ENCODE measurements at regions not wholly inside any gene's neighbourhood (a gene's known extent, or its start where the extent isn't known, plus 50 kb on each side); places are given as distances from the start of the nearest gene placed in this dataset.

DNA sequence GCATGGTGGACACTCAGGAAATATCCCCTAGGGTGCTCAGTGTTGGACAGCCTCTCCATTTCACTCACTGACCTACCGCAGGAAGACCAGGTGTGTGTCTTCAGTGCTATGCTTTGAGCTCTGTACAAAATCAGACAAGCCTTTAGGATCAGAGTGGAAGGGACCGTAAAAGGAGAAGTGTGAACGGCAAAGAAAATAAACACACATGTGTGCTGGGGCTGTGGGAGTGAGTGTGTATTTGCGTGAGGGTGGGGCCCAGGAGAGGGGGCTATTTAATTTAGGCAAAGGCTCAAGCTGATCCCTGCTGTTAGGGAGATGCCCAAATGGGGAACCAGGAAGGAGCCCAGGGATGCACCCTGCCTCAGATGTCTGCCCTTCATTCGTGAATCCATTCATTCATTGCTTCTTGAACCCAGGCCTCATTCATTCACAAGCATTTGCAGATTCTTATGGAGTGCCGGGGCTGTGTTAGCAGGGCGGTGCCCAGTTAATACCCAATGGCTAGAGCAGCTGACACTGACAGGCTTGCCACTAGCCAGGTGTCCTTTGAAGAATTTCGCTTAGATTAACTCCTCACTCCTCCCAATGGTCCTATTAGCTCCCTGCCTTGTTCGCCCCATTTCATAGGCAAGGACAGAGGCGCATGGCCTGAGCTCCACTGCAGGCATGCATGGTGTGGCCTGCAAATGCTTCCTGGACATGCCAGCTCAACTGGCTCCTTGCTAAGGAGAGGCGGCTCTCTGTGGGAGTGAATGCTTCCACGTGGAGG lies 296.7 kb upstream of the FOXF1 start:
- Histone ChIP-seq H3K27me3 (peaks cover 0 to 5% (median 0%) of the 10 kb centered on the region in 11 experiments; a peak in 2 of 22 replicates), H3K4me2 (peak overlapping the region; percentile 16 to 87 (median 52))

GRCh38 chr16:86214326-86215232 lies 295.7 kb upstream of the FOXF1 start:
- Histone ChIP-seq H4K20me1 (0 out of 22 replicates have a peak, but pooled peaks cover 0 to 9% (median 0%) of the 10 kb centered on the region in 11 experiments), H3K4me2 (peak overlapping the region in 9 of 11 experiments; percentile 16 to 87 (median 71); a peak in 15 of 22 replicates), H3K9me3 (replicated peaks in 1 of 11) (peaks cover 18 to 31% (median 26%) of the 10 kb centered on the region in 11 experiments), H3K36me3 (no peaks in the 10 kb centered on the region), H3K4me3 (no peak overlapping the region), H3K9ac (no peak overlapping the region), H3K4me1 (peaks cover 16 to 51% (median 38%) of the 10 kb centered on the region in 10 experiments; a peak in 19 of 20 replicates), H3K27me3 (peaks cover 0 to 5% (median 0%) of the 10 kb centered on the region in 11 experiments; a peak in 2 of 22 replicates), H3K27ac (no peak overlapping the region)
- TF ChIP-seq Cebpa-rat (IDR thresholded peaks at IDR 0.05): no peak

More for the DNA sequence above, 296.7 kb upstream of the FOXF1 start:
- peaks cover 18 to 31% (median 26%) of the 10 kb centered on the region in 11 experiments for H3K9me3 ChIP-seq (replicated peaks in 1 of 11)
- no peak overlapping the region for H3K4me3 ChIP-seq
- peak overlapping the region in 6 of 11 experiments; percentile 19 to 60 (median 36); a peak in 4 of 22 replicates for H3K27ac ChIP-seq
- H3K4me1 ChIP-seq: peaks cover 16 to 51% (median 38%) of the 10 kb centered on the region in 10 experiments; a peak in 19 of 20 replicates
- H3K36me3 ChIP-seq: no peaks in the 10 kb centered on the region
- no peak for TF ChIP-seq Cebpa-rat (IDR thresholded peaks at IDR 0.05)
- no peak overlapping the region for H3K9ac ChIP-seq
- H4K20me1 ChIP-seq: 0 out of 22 replicates have a peak, but pooled peaks cover 0 to 9% (median 0%) of the 10 kb centered on the region in 11 experiments

DNA sequence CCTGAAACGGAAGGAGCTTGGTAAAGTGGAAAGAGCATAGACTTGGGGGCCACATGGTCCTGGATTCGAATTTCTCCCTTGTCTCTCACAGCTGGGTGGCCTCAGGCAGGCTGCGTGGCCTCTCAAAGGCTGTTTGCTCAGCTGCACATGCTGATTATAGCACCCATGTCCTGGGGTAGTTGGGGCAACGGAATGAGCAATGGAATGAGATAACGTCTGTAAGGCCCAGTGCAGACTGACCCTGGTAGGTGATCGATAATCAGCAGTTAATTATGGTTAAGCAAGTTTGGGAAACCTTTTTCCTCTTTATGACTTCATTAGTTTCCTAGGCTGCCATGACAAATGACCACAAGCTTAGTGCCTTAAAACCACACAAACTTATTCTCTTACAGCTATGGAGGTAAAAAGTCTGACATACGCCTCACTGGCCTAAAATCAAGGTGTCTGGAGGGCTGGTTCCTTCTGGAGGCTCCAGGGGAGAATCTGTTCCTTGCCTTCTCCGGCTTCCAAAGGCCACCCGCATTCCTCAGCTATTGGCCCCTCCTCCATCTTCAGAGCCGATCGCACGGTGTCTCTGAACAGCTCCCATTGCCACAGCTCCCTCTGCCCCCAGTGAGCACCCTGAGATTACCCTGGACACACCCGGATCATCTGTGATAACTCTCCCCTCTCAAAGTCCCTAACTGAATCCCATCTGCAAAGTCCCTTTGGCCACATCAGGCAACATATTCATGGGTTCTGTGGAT lies 294.9 kb upstream of the FOXF1 start:
- 0 out of 22 replicates have a peak, but pooled peaks cover 0 to 9% (median 0%) of the 10 kb centered on the region in 11 experiments for H4K20me1 ChIP-seq
- peaks cover 16 to 51% (median 38%) of the 10 kb centered on the region in 10 experiments; a peak in 19 of 20 replicates for H3K4me1 ChIP-seq
- H3K9me3 ChIP-seq (replicated peaks in 1 of 11): peaks cover 18 to 28% (median 24%) of the 10 kb centered on the region in 11 experiments
- H3K4me3 ChIP-seq: no peak overlapping the region
- H3K9ac ChIP-seq: no peak overlapping the region
- H3K27me3 ChIP-seq: peaks cover 0 to 5% (median 0%) of the 10 kb centered on the region in 11 experiments; a peak in 3 of 22 replicates
- no peak for TF ChIP-seq Cebpa-rat (IDR thresholded peaks at IDR 0.05)
- H3K4me2 ChIP-seq: peak overlapping the region in 6 of 11 experiments; percentile 16 to 87 (median 72); a peak in 10 of 22 replicates
- no peak overlapping the region for H3K27ac ChIP-seq
- H3K36me3 ChIP-seq: no peaks in the 10 kb centered on the region

DNA sequence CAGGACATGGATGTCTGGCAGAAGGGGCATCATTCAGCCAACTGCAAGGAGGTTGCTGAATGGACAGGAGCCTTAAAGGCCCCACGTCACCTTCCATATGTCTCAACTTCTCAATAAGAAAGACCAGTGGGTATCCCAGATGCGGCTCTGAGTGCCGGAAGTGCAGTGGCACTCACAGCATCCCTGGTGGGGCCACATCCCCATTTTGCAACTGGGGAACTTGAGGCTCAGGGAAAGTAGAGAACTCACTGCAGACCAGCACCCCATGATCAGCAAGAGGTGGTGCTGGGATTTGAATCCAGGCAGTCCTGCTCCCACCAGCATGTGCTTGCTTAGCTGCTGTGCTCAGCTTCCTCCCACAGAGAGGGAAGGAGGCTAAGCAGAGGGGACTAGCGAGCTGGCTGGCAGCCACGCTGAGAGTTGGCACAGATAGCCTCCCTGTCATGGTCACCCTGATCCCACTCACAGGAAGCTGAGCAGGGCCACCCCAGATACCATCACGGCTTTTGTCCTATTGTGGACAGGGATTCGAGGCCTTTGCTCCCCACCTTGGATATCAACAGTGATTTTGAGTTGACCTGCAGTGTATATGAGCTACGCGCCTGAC lies 294.2 kb upstream of the FOXF1 start:
- no peak overlapping the region for H3K9ac ChIP-seq
- 0 out of 22 replicates have a peak, but pooled peaks cover 0 to 9% (median 0%) of the 10 kb centered on the region in 11 experiments for H4K20me1 ChIP-seq
- H3K9me3 ChIP-seq (replicated peaks in 1 of 11): peaks cover 14 to 21% (median 18%) of the 10 kb centered on the region in 11 experiments; a peak in 21 of 22 replicates
- TF ChIP-seq Cebpa-rat (IDR thresholded peaks at IDR 0.05): no peak
- H3K27me3 ChIP-seq: peaks cover 0 to 5% (median 0%) of the 10 kb centered on the region in 11 experiments; a peak in 2 of 22 replicates
- no peaks in the 10 kb centered on the region for H3K36me3 ChIP-seq
- peaks cover 16 to 50% (median 38%) of the 10 kb centered on the region in 10 experiments; a peak in 19 of 20 replicates for H3K4me1 ChIP-seq
- no peak overlapping the region for H3K4me2 ChIP-seq
- no peak overlapping the region for H3K27ac ChIP-seq
- H3K4me3 ChIP-seq: no peak overlapping the region

GRCh38 chr16:86216591-86216990 lies 293.7 kb upstream of the FOXF1 start:
- no peak overlapping the region for H3K27ac ChIP-seq
- no peak overlapping the region for H3K4me3 ChIP-seq
- H3K4me2 ChIP-seq: no peak overlapping the region
- H3K27me3 ChIP-seq: peaks cover 0 to 5% (median 0%) of the 10 kb centered on the region in 11 experiments; a peak in 1 of 22 replicates
- H3K9me3 ChIP-seq (replicated peaks in 1 of 11): peaks cover 9 to 16% (median 14%) of the 10 kb centered on the region in 11 experiments; a peak in 21 of 22 replicates
- 0 out of 22 replicates have a peak, but pooled peaks cover 0 to 9% (median 0%) of the 10 kb centered on the region in 11 experiments for H4K20me1 ChIP-seq
- H3K4me1 ChIP-seq: peaks cover 16 to 46% (median 35%) of the 10 kb centered on the region in 10 experiments; a peak in 19 of 20 replicates
- H3K36me3 ChIP-seq: no peaks in the 10 kb centered on the region
- no peak overlapping the region for H3K9ac ChIP-seq
- TF ChIP-seq Cebpa-rat (IDR thresholded peaks at IDR 0.05): no peak

- Histone ChIP-seq H3K36me3 (no peaks in the 10 kb centered on the region), H3K27me3 (peaks cover 0 to 5% (median 0%) of the 10 kb centered on the region in 11 experiments; a peak in 1 of 22 replicates)
- no peak for TF ChIP-seq Cebpa-rat (IDR thresholded peaks at IDR 0.05)
These were observed 293.1 kb upstream of the FOXF1 start for GRCh38 chr16:86217001-86217890.

GRCh38 chr16:86217891-86218270 lies 292.4 kb upstream of the FOXF1 start:
- no peak overlapping the region for H3K9ac ChIP-seq
- H3K27me3 ChIP-seq: peaks cover 0 to 5% (median 0%) of the 10 kb centered on the region in 11 experiments; a peak in 3 of 22 replicates
- no peak overlapping the region for H3K4me2 ChIP-seq
- H3K4me3 ChIP-seq: no peak overlapping the region
- H4K20me1 ChIP-seq: 0 out of 22 replicates have a peak, but pooled peaks cover 0 to 9% (median 0%) of the 10 kb centered on the region in 11 experiments
- H3K9me3 ChIP-seq (replicated peaks in 1 of 11): peaks cover 0 to 3% (median under 1%) of the 10 kb centered on the region in 11 experiments; a peak in 9 of 22 replicates
- peaks cover 11 to 33% (median 23%) of the 10 kb centered on the region in 10 experiments; a peak in 19 of 20 replicates for H3K4me1 ChIP-seq
- TF ChIP-seq Cebpa-rat (IDR thresholded peaks at IDR 0.05): no peak
- H3K36me3 ChIP-seq: no peaks in the 10 kb centered on the region
- no peak overlapping the region for H3K27ac ChIP-seq

More at GRCh38 chr16:86217001-86217890, 293.1 kb upstream of the FOXF1 start:
- Histone ChIP-seq H3K27ac (no peak overlapping the region), H3K9me3 (replicated peaks in 1 of 11) (peaks cover 2 to 9% (median 7%) of the 10 kb centered on the region in 11 experiments; a peak in 18 of 22 replicates), H3K4me1 (peaks cover 16 to 40% (median 29%) of the 10 kb centered on the region in 10 experiments; a peak in 19 of 20 replicates), H3K4me2 (no peak overlapping the region), H3K9ac (no peak overlapping the region), H3K4me3 (no peak overlapping the region), H4K20me1 (0 out of 22 replicates have a peak, but pooled peaks cover 0 to 9% (median 0%) of the 10 kb centered on the region in 11 experiments)

Measured in BLaER1 treated with 17β-estradiol and CSF1 and Interleukin-3, amounts not matched to agents 10 nM and 100 nM (cell line).